ENCODE measurements at regions not wholly inside any gene's neighbourhood (a gene's known extent, or its start where the extent isn't known, plus 50 kb on each side); places are given as distances from the start of the nearest gene placed in this dataset.

GRCh38 chr6:100179576-100179975 lies 185.6 kb upstream of the MCHR2 start:
- no peak for DNase-seq (ENCODE audit: low read depth)

GRCh38 chr6:100177956-100178355 lies 183.9 kb upstream of the MCHR2 start:
- no peak for DNase-seq (ENCODE audit: low read depth)

- DNase-seq (ENCODE audit: low read depth): peak; percentile 17
These were observed 183.1 kb upstream of the MCHR2 start for GRCh38 chr6:100176951-100177710.

- DNase-seq (ENCODE audit: low read depth): peak; percentile 54
These were observed 182.4 kb upstream of the MCHR2 start for GRCh38 chr6:100176311-100176950.

- peak; percentile 62 for DNase-seq (ENCODE audit: low read depth)
These were observed 181.8 kb upstream of the MCHR2 start for GRCh38 chr6:100175814-100176310.

DNA sequence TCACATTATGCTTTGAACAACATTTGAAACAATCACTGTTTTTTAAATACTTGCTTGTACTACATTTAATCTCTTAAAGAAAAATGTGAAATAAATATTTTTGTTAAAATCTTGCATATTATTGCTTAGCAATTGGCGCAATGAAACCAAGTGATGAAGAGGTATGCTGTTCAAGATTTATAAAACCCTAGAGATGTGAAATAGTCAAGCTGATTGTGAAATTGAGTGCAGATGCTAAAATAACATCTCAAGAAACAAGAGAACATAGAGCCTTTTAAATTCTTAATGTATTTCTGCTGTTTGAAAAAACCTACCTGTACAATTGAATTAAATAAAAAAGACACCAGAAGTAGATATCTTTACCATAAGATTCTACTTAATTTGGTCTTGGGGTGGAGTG lies 179.2 kb upstream of the MCHR2 start:
- DNase-seq (ENCODE audit: low read depth): no peak

DNA sequence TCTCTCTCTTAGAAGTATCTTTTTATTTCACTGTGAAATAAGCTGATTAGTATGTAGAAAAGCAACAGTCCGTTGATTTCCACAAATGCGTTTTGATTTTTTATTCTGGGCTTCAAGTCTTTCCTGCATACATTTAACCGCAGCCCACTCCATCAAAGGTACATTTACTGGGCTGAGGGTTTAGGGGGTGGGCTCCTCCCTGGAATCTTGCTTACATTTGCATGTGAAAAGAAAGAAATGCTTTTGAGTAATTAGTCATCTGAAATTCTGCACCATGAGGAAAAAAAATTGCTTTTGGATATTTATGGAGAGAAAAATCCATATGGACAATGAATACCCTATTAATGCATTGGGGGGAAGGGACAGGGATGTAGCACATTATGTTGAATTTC lies 178.3 kb upstream of the MCHR2 start:
- no peak for DNase-seq (ENCODE audit: low read depth)

DNA sequence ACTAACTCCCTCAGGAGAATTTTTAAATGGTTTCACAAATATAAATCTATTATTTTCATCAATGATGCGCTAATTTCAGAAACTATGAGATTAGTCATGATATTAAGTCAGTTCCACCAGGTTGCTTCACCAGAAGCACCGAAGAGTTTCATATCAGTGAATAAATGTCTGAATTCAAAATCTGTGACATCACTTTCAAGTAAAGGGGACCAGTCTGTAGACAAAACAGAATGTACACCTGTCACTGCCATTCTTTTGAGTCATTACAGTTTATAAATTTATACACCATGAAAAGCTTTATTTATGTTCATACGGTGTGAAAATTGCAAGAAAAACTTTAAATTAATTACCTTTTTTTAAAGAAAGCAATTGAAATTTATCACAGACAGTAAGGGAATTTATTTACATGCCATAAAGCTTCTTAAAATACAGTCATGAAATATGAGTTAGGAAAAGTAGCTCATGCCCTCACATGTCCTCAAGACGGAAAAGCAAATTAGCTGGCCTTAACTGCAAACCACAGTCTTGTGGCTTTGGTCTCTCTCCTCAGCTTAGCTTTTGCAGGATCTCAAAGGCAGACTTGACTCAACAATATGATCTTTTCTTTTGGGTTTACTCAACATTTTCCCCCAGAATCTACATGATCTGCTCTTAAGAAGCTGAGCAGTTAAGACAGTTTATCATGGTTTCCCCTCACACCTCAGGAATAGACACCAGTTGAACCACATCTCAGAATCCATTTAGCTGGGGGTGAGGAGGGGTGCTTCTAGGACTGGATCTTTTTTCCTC lies 177.7 kb upstream of the MCHR2 start:
- peak; percentile 30 for DNase-seq (ENCODE audit: low read depth)

GRCh38 chr6:100168148-100168547 lies 174.1 kb upstream of the MCHR2 start:
- no peak for DNase-seq (ENCODE audit: low read depth)

DNA sequence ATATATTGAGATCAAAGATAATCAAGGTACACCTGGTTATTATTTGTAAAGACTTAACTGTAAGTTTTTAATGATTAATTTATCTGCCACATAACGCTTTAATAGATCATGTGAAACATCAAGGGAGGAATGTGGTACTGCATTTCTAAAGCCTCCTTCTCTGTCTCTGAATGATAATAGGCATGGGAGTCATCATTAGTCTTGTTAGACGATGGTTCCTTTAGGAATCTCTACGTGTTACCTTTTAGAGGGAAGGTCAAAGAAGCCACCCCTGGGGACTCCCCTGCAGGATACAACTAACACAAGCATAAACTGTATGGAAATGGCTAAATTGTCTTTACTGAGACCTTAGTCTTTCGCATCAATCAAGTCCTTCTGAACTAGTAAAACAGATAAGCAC lies 173.6 kb upstream of the MCHR2 start:
- DNase-seq (ENCODE audit: low read depth): no peak

- no peak for DNase-seq (ENCODE audit: low read depth)
These were observed 172.9 kb upstream of the MCHR2 start for GRCh38 chr6:100166956-100167355.

DNA sequence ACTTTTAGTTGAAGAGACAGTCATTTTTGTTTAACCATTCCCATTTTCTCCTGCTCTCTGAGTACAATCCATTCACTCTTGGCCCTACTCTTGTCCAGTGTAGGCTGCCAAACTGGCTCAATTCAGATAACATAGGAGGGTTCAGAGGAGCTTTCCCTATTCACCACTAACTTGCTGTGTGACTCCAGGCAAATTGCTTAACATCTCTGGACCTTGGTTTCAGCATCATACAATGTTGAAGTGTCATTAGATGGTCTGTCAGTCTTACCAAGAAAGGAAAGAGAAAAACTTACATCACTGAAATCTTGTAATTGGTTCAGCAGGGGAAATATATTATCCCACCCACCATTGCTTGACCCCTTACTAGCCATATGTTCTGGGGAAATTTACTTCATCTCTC lies 171.4 kb upstream of the MCHR2 start:
- DNase-seq (ENCODE audit: low read depth): no peak

DNA sequence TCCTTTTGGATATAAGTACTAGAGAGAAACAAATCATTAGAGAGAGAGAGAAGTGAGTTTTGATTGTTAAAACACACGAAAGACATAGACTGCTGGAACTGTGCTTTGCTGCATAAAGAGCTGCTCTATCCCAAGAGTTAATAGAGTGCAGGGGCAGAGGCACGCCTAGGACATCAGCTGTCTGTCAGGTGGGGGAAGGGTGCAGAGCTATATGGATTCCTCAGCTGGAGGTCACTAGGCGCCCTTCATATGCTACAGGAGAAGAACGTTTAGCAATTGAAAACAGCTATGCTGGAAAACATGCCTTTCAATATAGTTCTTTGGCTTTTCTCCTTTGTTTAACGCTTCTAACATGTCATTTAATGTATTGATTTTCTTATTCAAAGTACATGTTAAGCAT lies 169.0 kb upstream of the MCHR2 start:
- DNase-seq (ENCODE audit: low read depth): no peak

DNA sequence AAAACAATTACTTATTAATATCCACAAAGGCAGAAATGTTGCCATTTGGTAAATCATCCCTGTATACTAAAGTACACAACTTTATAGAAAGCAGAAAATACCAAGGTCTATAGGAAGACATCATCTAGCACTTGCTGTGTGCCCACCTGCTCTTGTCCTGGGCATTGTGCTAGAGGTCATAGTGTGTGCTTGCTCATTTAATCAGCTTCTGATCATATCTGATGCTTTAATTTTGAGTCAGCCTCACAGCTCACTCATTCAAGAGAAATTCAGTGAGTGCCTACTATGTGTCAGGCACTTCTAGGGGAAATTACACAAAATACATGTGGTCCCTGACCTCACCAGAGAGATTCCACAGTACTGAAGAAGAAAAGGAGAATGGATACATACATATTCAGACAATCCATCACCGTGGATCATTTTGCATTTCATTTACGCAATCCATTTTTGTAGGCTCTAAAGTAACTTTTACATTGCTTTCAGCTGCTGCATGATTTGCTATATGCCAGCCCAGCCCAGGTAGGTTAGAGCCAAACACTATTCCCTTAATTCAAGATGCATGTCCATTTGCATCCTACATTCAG lies 167.9 kb upstream of the MCHR2 start:
- DNase-seq (ENCODE audit: low read depth): no peak

DNA sequence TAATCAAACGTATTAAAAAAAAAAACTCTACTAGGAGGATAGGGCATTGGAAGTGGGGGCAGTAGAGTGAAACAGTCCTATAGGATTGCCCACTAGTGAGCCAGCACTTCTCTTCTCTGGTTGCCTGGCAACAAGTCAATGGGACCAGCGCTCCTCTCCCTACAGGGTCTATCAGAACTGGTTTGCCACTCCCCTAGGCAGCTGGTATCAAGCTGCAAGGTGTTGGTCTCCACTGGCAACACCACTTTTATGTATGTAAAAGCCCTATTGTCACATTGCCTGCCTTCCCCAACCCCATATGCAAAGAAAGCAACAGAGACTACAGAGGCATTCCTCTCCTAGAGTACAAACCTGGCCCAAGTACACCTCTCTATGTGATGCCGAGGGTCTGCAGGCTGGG lies 166.9 kb upstream of the MCHR2 start:
- DNase-seq (ENCODE audit: low read depth): no peak

- DNase-seq (ENCODE audit: low read depth): no peak
These were observed 161.1 kb upstream of the MCHR2 start for GRCh38 chr6:100155141-100155540.

DNA sequence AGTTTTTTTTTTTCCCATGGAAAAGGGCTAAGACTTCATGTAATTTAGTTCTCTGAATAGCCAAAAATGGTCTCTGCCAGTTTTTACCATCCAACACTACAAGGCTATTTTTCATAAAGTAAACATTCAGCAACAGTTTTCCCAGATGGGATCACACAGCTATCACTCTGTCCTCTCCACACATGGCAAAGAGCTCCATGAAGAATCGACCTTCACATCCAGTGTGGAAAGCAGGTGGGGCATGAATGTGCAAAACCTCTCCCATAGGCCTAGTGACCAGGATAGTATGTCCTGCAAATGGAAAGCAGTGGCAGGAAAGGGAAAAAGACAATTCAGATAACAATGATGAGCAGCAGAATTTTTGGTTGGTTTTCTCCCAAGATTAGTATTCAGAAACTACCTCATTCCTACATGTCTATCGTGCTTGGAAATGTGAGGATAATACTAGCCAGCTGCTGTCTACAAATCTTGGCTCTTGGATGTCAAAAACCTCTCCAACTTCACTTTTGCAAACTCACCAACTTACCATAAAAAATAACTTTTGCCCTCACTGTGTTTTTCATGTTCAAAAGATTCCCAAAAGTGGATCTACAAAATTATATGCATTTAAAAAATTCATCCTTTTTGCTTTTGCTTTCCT lies 159.7 kb upstream of the MCHR2 start:
- DNase-seq (ENCODE audit: low read depth): no peak

- no peak for DNase-seq (ENCODE audit: low read depth)
These were observed 158.2 kb upstream of the MCHR2 start for GRCh38 chr6:100152201-100152600.

DNA sequence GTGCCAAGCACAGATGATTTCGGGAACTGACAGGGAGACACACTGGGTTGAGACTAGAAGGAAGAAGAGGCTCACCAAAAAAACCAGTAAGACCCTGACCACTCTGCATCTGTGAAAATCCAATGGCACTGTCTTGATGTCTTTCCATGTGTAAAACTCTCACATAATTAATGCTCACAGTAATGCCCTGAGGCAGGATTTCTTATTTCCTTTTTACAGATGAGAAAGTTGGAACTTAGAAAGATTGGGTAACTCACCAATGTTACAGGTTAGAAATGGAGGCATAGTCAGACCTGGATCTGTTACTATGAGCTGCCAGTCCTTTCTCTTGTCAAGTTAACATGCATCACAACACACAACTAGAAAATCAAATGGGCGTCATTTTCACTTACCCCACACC lies 151.0 kb upstream of the MCHR2 start:
- DNase-seq (ENCODE audit: low read depth): no peak

DNA sequence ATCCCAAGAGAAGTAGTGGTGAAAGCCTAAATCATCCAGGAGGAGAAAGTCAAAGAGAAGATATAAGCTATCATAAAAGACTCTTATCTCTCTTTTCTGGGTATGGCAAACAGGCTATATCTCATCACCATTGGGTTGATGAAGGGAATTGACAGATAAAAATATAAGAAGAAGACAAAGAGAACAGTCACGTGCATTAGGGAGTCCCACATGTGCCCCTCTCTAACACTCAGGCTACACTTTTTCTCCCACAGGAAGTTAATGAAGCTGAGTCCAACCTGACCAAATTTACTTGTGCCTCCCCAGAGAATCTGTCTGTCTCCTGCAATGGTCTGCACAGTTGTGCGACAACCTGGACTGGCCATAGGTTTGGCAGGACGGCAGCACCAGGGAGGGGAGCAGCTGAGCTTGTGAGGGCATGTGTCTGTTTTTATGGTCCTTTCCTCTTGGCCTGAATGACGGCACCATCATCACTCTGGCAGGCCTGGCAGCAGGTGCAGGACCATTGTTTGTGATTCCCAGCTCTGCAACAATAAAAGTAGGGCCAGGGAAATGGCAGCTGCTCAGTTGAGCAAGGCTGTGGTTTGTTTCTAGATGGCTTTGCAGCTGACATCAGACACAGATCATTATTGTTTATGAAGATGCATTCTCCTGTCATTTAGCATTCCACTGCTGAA lies 144.5 kb upstream of the MCHR2 start:
- no peak for DNase-seq (ENCODE audit: low read depth)

GRCh38 chr6:100137759-100138158 lies 143.7 kb upstream of the MCHR2 start:
- DNase-seq (ENCODE audit: low read depth): no peak

All from Daoy (cell line).